Chondrocyte (in vitro differentiated cells): ENCODE measurements at regions not wholly inside any gene's neighbourhood (a gene's known extent, or its start where the extent isn't known, plus 50 kb on each side); places are given as distances from the start of the nearest gene placed in this dataset.

Source experiments
- DNase-seq: peaks from one replicate; pipeline ENCODE4 v3.0.0; 2021; ENCODE audit warnings: mixed read lengths, low spot score
- H3K27ac Mint-ChIP-seq: one replicate; pipeline ENCODE4 v1.8.0; 2021; ENCODE audit warnings: mild to moderate bottlenecking, moderate library complexity, mixed read lengths; ENCODE audit not compliant: unreplicated experiment
- H3K27me3 Mint-ChIP-seq: 2 replicates; pipeline ENCODE4 v1.8.0; 2021; ENCODE audit warnings: low read depth, mixed read lengths
- H3K36me3 Mint-ChIP-seq: 2 replicates; pipeline ENCODE4 v1.8.0; 2021; ENCODE audit warnings: low read depth, mixed read lengths
- H3K4me1 Mint-ChIP-seq: 2 replicates; pipeline ENCODE4 v1.8.0; 2021; ENCODE audit warnings: low read depth, mild to moderate bottlenecking, mixed read lengths
- H3K4me3 Mint-ChIP-seq: one replicate; pipeline ENCODE4 v1.8.0; 2021; ENCODE audit warnings: mild to moderate bottlenecking, moderate library complexity, mixed read lengths; ENCODE audit not compliant: unreplicated experiment
- H3K9me3 Mint-ChIP-seq: 2 replicates; pipeline ENCODE4 v1.8.0; 2021; ENCODE audit warnings: low read depth, mixed read lengths
- TF ChIP-seq, protein P1 (sequence below): fragments of 200-600 bp; sonication (generic); IDR thresholded peaks from 2 replicates; pipeline ENCODE4 v1.5.0; 2021; ENCODE audit warnings: antibody characterized with exemption, mild to moderate bottlenecking, moderate library complexity

DNA sequence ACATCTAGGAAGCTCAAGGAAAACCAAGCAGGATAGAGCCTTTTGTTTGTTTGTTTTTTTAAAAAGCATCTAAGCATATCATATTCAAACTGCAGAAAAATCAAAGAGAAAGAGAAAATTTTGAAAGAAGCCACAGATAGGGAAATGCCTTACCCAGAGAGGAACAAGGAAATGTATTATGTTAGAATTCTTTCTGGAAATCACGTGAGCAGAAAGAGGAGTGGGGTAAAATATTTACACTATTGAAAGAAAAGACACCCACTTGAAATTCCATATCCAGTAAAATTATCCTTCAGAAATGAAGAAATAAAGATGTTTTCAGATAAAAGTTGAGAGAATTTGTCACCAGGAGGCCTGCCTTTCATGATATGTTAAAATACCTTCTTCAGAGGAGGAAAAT lies 775.7 kb upstream of the IGFBP3 start:
- peaks cover 8% of the 10 kb centered on the region for H3K4me1 Mint-ChIP-seq
- peaks cover 4% of the 10 kb centered on the region for H3K9me3 Mint-ChIP-seq
- TF ChIP-seq, protein P1, sequence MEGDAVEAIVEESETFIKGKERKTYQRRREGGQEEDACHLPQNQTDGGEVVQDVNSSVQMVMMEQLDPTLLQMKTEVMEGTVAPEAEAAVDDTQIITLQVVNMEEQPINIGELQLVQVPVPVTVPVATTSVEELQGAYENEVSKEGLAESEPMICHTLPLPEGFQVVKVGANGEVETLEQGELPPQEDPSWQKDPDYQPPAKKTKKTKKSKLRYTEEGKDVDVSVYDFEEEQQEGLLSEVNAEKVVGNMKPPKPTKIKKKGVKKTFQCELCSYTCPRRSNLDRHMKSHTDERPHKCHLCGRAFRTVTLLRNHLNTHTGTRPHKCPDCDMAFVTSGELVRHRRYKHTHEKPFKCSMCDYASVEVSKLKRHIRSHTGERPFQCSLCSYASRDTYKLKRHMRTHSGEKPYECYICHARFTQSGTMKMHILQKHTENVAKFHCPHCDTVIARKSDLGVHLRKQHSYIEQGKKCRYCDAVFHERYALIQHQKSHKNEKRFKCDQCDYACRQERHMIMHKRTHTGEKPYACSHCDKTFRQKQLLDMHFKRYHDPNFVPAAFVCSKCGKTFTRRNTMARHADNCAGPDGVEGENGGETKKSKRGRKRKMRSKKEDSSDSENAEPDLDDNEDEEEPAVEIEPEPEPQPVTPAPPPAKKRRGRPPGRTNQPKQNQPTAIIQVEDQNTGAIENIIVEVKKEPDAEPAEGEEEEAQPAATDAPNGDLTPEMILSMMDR = no peak
- no peak overlapping the region for H3K4me3 Mint-ChIP-seq
- DNase-seq = no peak
- no peak overlapping the region for H3K27ac Mint-ChIP-seq
- no peaks in the 10 kb centered on the region for H3K27me3 Mint-ChIP-seq
- no peaks in the 10 kb centered on the region for H3K36me3 Mint-ChIP-seq

DNA sequence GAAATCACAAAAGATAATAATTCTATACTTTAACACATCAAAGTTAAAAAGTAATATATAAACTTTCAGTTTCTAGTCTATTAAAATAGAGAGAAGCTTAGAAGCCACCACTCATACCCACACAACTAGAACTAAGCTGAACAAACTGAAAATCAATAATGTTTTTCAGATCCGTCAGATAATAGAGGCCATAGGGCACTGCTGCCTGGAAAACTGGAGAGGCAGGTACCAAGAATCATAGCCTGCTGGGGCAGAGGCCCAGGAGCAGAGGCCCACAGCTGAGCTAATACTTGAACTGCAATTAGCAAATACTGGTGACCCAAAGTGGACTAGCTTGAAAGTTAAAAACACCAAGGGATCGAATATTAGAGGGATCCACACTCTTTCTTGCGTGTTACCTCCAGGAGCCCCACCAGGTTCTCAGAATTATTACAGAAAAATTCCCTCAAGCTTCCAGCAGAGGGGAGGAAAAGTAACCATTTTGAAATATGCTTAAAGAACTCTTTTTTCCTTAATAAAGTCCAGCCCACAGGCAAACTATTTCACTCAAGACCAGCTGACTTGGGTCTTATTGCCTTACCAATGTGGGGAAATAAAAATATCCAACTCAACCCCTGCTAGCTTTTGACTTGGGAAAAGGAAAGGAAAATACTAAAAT lies 774.1 kb upstream of the IGFBP3 start:
- H3K9me3 Mint-ChIP-seq = peaks cover 4% of the 10 kb centered on the region
- H3K4me3 Mint-ChIP-seq = no peak overlapping the region
- TF ChIP-seq, protein P1 = peak; percentile 61
- no peak for DNase-seq
- H3K36me3 Mint-ChIP-seq = no peaks in the 10 kb centered on the region
- H3K27ac Mint-ChIP-seq = no peak overlapping the region
- no peaks in the 10 kb centered on the region for H3K27me3 Mint-ChIP-seq
- H3K4me1 Mint-ChIP-seq = peaks cover 8% of the 10 kb centered on the region

DNA sequence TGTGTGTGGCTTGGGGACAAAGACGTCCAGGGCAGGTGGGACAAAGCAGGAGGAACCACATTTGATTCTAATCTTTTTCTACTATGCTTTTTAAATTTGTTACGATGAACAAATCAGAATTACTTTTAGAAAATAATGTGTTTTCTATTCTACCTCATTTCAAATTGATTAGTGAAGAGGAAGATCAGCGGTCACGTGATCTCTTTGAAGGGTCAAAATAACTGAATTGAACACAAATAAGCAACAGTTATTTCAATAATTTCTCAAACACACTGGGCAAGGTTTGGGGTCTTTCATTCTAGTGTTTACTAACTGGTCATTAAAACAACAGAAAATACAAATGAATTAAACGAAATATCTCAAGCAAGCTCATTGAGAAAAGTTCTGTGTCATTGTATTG lies 773.0 kb upstream of the IGFBP3 start:
- DNase-seq = no peak
- TF ChIP-seq, protein P1 = no peak
- Mint-ChIP-seq H3K27me3 (no peaks in the 10 kb centered on the region), H3K36me3 (no peaks in the 10 kb centered on the region), H3K4me1 (peaks cover 8% of the 10 kb centered on the region), H3K27ac (no peak overlapping the region), H3K9me3 (peaks cover 4% of the 10 kb centered on the region), H3K4me3 (no peak overlapping the region)

DNA sequence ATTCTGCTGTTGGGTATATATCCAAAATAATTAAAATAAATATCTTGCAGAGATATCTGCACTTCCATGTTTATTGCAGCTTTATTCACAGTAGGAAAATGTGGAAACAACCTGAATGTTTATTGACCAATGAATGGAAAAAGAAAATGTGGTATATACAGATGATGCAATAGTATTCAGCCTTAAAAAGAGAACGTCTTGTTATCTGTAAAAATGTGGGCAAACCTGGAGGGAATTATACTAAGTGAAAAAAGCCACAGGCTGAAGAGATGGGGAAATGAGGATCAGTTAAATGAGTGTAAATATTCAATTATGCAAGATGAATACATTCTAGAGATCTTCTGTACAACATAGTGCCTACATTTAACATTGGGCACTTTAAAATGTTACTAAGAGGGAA lies 766.1 kb upstream of the IGFBP3 start:
- H3K9me3 Mint-ChIP-seq = no peaks in the 10 kb centered on the region
- no peak overlapping the region for H3K4me3 Mint-ChIP-seq
- no peak overlapping the region for H3K27ac Mint-ChIP-seq
- peaks cover 1% of the 10 kb centered on the region for H3K36me3 Mint-ChIP-seq
- DNase-seq = no peak
- H3K27me3 Mint-ChIP-seq = no peaks in the 10 kb centered on the region
- H3K4me1 Mint-ChIP-seq = peaks cover 22% of the 10 kb centered on the region
- TF ChIP-seq, protein P1 = no peak

DNA sequence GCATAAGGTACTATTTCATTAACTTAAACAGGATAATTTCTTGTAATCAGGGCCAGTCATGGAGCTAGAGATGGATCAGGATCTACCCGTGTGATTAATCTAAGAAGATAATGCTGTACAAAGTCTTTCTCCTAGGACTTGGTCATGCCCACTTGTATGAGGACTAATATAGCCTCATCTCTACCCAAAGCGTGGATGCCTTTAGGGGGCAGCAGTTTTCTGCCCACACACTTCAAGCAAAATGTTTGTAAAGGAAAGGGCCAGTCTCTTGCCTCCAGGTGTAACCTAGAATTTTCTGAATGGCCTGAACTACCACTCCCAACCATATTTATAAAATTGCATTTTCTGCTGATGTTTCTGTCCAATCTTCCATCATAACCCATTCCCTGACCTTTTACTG lies 764.0 kb upstream of the IGFBP3 start:
- peaks cover 1% of the 10 kb centered on the region for H3K36me3 Mint-ChIP-seq
- no peak for DNase-seq
- no peak overlapping the region for H3K27ac Mint-ChIP-seq
- peaks cover 30% of the 10 kb centered on the region for H3K4me1 Mint-ChIP-seq
- TF ChIP-seq, protein P1 = peak; percentile 14
- no peaks in the 10 kb centered on the region for H3K9me3 Mint-ChIP-seq
- no peak overlapping the region for H3K4me3 Mint-ChIP-seq
- no peaks in the 10 kb centered on the region for H3K27me3 Mint-ChIP-seq
